ENCODE measurements at regions not wholly inside any gene's neighbourhood (a gene's known extent, or its start where the extent isn't known, plus 50 kb on each side); places are given as distances from the start of the nearest gene placed in this dataset.

DNA sequence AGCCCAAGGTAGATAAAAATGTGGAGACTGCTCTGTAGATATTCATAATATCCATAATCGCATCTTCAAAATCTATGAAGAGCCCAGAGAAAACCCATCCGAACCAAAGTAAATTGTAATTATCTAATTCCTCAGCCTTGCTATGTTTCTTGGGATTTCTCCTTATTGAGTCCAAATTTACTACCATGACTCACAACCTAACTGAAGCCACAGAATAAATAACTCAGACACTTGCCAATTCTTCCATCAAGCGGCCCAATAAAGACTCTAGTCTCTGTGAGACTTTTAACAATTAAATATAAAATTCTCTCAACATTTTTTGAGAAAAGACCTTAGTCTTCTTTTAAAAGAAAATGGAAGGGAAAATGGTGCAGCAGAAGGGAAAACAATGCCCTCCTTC, 409.8 kb downstream of the DAD1 start:
- TF ChIP-seq ZNF70 (CRISPR knock-in tag; IDR thresholded peaks at IDR 0.05): no peak
- no peak for TF ChIP-seq SNAI2 (CRISPR knock-in tag; IDR thresholded peaks at IDR 0.05)
- TF ChIP-seq GLIS3 (CRISPR knock-in tag; IDR thresholded peaks at IDR 0.05): no peak
- TF ChIP-seq, protein P1, sequence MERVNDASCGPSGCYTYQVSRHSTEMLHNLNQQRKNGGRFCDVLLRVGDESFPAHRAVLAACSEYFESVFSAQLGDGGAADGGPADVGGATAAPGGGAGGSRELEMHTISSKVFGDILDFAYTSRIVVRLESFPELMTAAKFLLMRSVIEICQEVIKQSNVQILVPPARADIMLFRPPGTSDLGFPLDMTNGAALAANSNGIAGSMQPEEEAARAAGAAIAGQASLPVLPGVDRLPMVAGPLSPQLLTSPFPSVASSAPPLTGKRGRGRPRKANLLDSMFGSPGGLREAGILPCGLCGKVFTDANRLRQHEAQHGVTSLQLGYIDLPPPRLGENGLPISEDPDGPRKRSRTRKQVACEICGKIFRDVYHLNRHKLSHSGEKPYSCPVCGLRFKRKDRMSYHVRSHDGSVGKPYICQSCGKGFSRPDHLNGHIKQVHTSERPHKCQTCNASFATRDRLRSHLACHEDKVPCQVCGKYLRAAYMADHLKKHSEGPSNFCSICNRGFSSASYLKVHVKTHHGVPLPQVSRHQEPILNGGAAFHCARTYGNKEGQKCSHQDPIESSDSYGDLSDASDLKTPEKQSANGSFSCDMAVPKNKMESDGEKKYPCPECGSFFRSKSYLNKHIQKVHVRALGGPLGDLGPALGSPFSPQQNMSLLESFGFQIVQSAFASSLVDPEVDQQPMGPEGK (CRISPR knock-in tag; IDR thresholded peaks at IDR 0.05; ENCODE audit: borderline replicate concordance): no peak
- TF ChIP-seq, protein P2, sequence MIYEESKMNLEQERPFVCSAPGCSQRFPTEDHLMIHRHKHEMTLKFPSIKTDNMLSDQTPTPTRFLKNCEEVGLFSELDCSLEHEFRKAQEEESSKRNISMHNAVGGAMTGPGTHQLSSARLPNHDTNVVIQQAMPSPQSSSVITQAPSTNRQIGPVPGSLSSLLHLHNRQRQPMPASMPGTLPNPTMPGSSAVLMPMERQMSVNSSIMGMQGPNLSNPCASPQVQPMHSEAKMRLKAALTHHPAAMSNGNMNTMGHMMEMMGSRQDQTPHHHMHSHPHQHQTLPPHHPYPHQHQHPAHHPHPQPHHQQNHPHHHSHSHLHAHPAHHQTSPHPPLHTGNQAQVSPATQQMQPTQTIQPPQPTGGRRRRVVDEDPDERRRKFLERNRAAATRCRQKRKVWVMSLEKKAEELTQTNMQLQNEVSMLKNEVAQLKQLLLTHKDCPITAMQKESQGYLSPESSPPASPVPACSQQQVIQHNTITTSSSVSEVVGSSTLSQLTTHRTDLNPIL (CRISPR knock-in tag; IDR thresholded peaks at IDR 0.05; ENCODE audit: low read depth): no peak
- TF ChIP-seq ZNF8 (CRISPR knock-in tag; IDR thresholded peaks at IDR 0.05): no peak
- TF ChIP-seq, protein P3, sequence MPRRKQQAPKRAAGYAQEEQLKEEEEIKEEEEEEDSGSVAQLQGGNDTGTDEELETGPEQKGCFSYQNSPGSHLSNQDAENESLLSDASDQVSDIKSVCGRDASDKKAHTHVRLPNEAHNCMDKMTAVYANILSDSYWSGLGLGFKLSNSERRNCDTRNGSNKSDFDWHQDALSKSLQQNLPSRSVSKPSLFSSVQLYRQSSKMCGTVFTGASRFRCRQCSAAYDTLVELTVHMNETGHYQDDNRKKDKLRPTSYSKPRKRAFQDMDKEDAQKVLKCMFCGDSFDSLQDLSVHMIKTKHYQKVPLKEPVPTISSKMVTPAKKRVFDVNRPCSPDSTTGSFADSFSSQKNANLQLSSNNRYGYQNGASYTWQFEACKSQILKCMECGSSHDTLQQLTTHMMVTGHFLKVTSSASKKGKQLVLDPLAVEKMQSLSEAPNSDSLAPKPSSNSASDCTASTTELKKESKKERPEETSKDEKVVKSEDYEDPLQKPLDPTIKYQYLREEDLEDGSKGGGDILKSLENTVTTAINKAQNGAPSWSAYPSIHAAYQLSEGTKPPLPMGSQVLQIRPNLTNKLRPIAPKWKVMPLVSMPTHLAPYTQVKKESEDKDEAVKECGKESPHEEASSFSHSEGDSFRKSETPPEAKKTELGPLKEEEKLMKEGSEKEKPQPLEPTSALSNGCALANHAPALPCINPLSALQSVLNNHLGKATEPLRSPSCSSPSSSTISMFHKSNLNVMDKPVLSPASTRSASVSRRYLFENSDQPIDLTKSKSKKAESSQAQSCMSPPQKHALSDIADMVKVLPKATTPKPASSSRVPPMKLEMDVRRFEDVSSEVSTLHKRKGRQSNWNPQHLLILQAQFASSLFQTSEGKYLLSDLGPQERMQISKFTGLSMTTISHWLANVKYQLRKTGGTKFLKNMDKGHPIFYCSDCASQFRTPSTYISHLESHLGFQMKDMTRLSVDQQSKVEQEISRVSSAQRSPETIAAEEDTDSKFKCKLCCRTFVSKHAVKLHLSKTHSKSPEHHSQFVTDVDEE (CRISPR knock-in tag; IDR thresholded peaks at IDR 0.05): no peak
- no peak for TF ChIP-seq ZFP3 (CRISPR knock-in tag; IDR thresholded peaks at IDR 0.05)
- TF ChIP-seq RARB (CRISPR knock-in tag; IDR thresholded peaks at IDR 0.05): no peak
